Heart left ventricle (tissue), 16 donors: ENCODE measurements at regions not wholly inside any gene's neighbourhood (a gene's known extent, or its start where the extent isn't known, plus 50 kb on each side); places are given as distances from the start of the nearest gene placed in this dataset.

Experiments
- ATAC-seq, 4 donors: fragments of 200-7000 bp; cut with Tn5 transposase; one replicate each; pipeline ENCODE4 v1.9.1; 2020 to 2022; ENCODE audit warnings: moderate library complexity in 4 of 4, mild to moderate bottlenecking in 3 of 4, moderate number of reproducible peaks in 1 of 4
- DNase-seq, 5 donors: peaks; one replicate each; pipeline ENCODE4 v3.0.0-alpha.2; 2020
- H3K27ac ChIP-seq, 12 donors: fragments of 200-600 bp; sonication (generic) in 4 of 12; one replicate each; pipeline versions ENCODE4 v1.5.0 to v1.8.0; 2016 to 2022; ENCODE audit warnings: mild to moderate bottlenecking in 2 of 12
- H3K27me3 ChIP-seq, 9 donors: fragments of 200-600 bp; sonication (generic) in 2 of 9; one replicate each; pipeline versions ENCODE4 v1.5.1 to v1.8.0; 2016 to 2022; ENCODE audit warnings: mild to moderate bottlenecking in 3 of 9
- H3K36me3 ChIP-seq, 9 donors: fragments of 200-600 bp; sonication (generic) in 2 of 9; one replicate each; pipeline versions ENCODE4 v1.5.0 to v1.8.0; 2018 to 2022; ENCODE audit warnings: mild to moderate bottlenecking in 2 of 9
- H3K4me1 ChIP-seq, 12 donors: fragments of 200-600 bp; sonication (generic) in 4 of 12; one replicate each; pipeline versions ENCODE4 v1.5.0 to v1.8.0; 2016 to 2022; ENCODE audit warnings: mild to moderate bottlenecking in 3 of 12
- H3K4me3 ChIP-seq, 12 donors: fragments of 200-600 bp; sonication (generic) in 4 of 12; one replicate each; pipeline versions ENCODE4 v1.5.0 to v1.8.0; 2017 to 2022; ENCODE audit warnings: mild to moderate bottlenecking in 9 of 12, moderate library complexity in 4 of 12
- H3K9me3 ChIP-seq, 12 donors: fragments of 200-600 bp; sonication (generic) in 4 of 12; one replicate each; pipeline versions ENCODE4 v1.5.0 to v1.8.0; 2016 to 2022; ENCODE audit warnings: mild to moderate bottlenecking in 1 of 12
- POLR2A ChIP-seq, 2 donors: fragments of 450-650 bp; IDR thresholded peaks; one replicate each; pipeline ENCODE4 v1.6.1; 2017; ENCODE audit warnings: antibody characterized with exemption in 2 of 2, mild to moderate bottlenecking in 2 of 2, moderate library complexity in 2 of 2
- WGBS, 4 donors: extraction: QIAGEN DNeasy Blood & Tissue Kit in 2 of 4; methylation state at CpG; one replicate each; pipeline versions ENCODE4 v1.1.5 to v1.1.7; 2013 to 2018; 5-methylcytosine and 5-hydroxymethylcytosine counted together
- intact Hi-C, 10 donors: fragments of 100-400 bp; cut with DNase I; formaldehyde crosslinking; loops; one replicate each; pipeline versions ENCODE4 v1.11.1 to v1.14.2; 2022
- TF ChIP-seq, protein P1 (sequence below), 12 donors: fragments of 200-600 bp; sonication (generic) in 4 of 12; IDR thresholded peaks; one replicate each; pipeline versions ENCODE4 v1.5.0 to v1.8.0; 2018 to 2022; ENCODE audit warnings: antibody characterized with exemption in 12 of 12, mild to moderate bottlenecking in 5 of 12
- donor health status: ischemic (EF 13 %, LVEDD 7.1; RV severe dilation, severe dysfunction).
- donor health status: healthy with polysubstance abuse.
- donor health status: DM: no; HTN: yes; CAD: no.
- donor health status: DM: no; HTN: no; CAD: no.
- donor health status: ischemic (EF 25% LVEDD 6.9; RV normal size, moderate dysfunction).
- donor health status: ischemic (EF 25% LVEDD 5.7; RV mildly dilated, moderate dysfunction).
- donor health status: healthy.
- donor health status: DM: yes; HTN: yes; CAD: no.
- donor health status: ischemic (EF 35%, LVEDD 5.7; RV mildly dilated, moderate dysfunction).
- donor health status: nonischemic (EF 11% LVEDD 7.7; RV severe dilation, severe dysfunction).
- donor health status: DM: yes; HTN: yes; CAD: no.
- donor health status: PGD.
- donor health status: ischemic (EF 29% LVEDD 5.4; RV normal size, mild dysfunction).
- donor health status: nonischemic (EF 23%, LVEDD 6.1; RV moderate dilation, normal function).

DNA sequence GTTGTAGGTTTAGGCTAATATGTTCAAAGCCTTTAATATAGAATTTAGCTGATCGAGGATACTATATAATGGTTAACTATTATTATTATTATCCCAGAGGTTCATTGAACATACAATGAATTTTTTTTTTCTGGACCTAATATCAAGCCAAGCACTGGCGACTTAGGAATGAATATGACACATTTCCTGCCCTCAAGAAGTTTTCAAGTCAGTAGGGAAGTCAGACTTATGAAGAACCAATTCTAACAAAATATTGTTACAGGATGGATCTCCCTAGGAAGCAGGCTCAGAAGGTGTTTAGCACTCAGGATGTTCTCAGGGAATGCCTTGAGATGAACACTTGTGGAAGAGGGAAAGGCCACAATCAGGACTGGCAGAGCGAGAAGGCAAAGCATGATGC lies 211.8 kb upstream of the FGGY start:
- Histone ChIP-seq H3K9me3 (peaks cover 0 to 16% (median 0%) of the 10 kb centered on the region in 12 donors), H3K36me3 (no peaks in the 10 kb centered on the region), H3K27ac (peak overlapping the region in 2 of 12 donors; percentile 11 to 39), H3K27me3 (no peaks in the 10 kb centered on the region), H3K4me3 (no peak overlapping the region), H3K4me1 (peaks cover 0 to 19% (median 14%) of the 10 kb centered on the region in 12 donors)
- ATAC-seq (peak in 1 of 4 donors; percentile 25), DNase-seq (no peak)
- WGBS, 4 donors, result 81 to 85% (median 83%) methylated on average over 3 of the region's 3 CpGs
- intact Hi-C loops, result no loop called here
- TF ChIP-seq, protein P1, sequence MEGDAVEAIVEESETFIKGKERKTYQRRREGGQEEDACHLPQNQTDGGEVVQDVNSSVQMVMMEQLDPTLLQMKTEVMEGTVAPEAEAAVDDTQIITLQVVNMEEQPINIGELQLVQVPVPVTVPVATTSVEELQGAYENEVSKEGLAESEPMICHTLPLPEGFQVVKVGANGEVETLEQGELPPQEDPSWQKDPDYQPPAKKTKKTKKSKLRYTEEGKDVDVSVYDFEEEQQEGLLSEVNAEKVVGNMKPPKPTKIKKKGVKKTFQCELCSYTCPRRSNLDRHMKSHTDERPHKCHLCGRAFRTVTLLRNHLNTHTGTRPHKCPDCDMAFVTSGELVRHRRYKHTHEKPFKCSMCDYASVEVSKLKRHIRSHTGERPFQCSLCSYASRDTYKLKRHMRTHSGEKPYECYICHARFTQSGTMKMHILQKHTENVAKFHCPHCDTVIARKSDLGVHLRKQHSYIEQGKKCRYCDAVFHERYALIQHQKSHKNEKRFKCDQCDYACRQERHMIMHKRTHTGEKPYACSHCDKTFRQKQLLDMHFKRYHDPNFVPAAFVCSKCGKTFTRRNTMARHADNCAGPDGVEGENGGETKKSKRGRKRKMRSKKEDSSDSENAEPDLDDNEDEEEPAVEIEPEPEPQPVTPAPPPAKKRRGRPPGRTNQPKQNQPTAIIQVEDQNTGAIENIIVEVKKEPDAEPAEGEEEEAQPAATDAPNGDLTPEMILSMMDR (IDR thresholded peaks at IDR 0.05), result no peak
- no peak for TF ChIP-seq POLR2A (IDR thresholded peaks at IDR 0.05)

DNA sequence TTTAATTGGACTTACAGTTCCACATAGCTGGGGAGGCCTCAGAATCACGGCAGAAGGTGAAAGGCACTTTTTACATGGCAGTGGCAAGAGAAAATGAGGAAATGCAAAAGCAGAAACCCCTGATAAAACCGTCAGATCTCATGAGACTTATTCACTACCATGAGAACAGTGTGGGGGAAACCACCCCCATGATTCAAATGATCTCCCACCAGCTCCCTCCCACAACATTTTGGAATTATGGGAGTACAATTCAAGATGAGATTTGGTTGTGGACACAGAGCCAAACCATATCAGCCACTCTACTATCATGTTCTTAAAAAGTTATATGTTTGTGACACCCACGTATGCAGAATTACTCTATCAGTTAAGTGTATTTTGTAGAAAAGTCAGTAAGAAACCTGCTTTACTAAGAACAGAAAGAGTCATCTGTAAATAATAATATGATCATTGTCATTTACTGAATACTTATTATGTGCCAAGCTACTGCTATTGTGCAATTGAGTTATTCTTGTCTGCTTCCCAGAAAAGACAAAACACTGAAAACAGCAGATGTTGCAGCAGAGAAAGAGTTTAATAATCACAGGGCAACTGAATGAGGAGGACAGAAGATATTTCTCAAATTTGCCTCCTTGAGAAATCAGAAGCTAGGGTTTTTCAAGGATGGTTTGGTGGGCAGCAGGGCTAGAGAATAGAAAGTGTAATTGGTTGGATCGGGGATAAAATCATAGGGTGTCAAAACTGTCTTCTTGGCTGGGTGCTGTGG lies 207.7 kb upstream of the FGGY start:
- Histone ChIP-seq H3K36me3 (no peaks in the 10 kb centered on the region), H3K27ac (no peak overlapping the region), H3K27me3 (no peaks in the 10 kb centered on the region), H3K4me3 (no peak overlapping the region), H3K4me1 (peaks cover 0 to 7% (median 5%) of the 10 kb centered on the region in 12 donors), H3K9me3 (peaks cover 0 to 16% (median 0%) of the 10 kb centered on the region in 12 donors)
- DNase-seq (no peak), ATAC-seq (no peak)
- WGBS, 4 donors, result 89 to 95% (median 91%) methylated on average over 4 of the region's 4 CpGs
- TF ChIP-seq, protein P1 (IDR thresholded peaks at IDR 0.05), result no peak
- no peak for TF ChIP-seq POLR2A (IDR thresholded peaks at IDR 0.05)
- intact Hi-C loops, result no loop called here

DNA sequence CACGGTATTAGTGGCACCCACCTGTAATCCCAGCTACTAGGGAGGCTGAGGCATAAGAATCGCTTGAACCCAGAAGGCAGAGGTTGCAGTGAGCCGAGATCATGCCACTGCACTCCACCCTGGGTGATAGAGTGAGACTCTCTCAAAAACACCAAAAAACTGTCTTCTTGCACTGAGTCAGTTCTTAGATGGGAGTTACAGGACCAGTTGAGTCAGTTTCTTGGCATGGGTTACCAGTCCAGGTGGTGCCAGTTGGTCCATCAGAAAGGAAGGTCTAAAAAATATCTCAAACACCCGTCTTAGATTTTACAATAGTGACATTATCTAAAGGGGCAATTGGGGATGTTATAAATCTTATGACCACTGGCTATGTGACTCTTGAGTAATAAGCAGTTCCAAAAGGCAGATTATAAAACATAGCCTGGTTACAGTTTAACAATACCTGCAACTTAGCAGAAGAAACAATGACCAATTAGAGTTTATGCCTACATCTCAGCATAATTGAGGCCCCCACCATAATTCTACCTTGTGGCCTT lies 206.9 kb upstream of the FGGY start:
- Histone ChIP-seq H3K4me1 (no peaks in the 10 kb centered on the region), H3K9me3 (peaks cover 0 to 16% (median 0%) of the 10 kb centered on the region in 12 donors), H3K27ac (no peak overlapping the region), H3K27me3 (no peaks in the 10 kb centered on the region), H3K4me3 (no peak overlapping the region), H3K36me3 (no peaks in the 10 kb centered on the region)
- TF ChIP-seq, protein P1 (IDR thresholded peaks at IDR 0.05), result no peak
- no peak for TF ChIP-seq POLR2A (IDR thresholded peaks at IDR 0.05)
- DNase-seq (no peak), ATAC-seq (no peak)
- intact Hi-C loops, result no loop called here
- WGBS, 4 donors, result 88 to 93% (median 90%) methylated on average over 4 of the region's 4 CpGs

DNA sequence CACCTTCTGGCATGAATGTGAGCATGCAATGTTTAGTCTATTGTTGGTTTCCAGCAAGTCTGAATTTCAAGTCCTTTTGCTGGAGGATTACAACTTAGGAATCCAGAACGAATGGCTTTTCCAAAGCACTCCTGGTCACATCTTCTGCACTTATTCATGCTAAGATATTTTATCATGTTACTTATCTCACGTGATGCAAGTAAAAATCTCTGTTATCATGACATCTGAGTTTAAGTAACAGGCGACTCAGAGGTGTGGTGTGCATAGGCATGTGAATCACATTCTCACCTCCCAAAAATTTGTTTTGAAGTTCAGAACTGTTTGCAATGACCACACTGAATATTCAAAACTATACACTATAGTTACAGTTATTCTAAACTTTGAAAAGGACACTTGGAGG lies 204.8 kb upstream of the FGGY start:
- WGBS, 4 donors, result 88 to 94% (median 92%) methylated on average over 3 of the region's 3 CpGs
- no peaks in the 10 kb centered on the region for H3K27me3 ChIP-seq
- intact Hi-C loops, result no loop called here

More for the DNA sequence above, 204.8 kb upstream of the FGGY start:
- TF ChIP-seq, protein P1 (IDR thresholded peaks at IDR 0.05), result no peak
- TF ChIP-seq POLR2A (IDR thresholded peaks at IDR 0.05), result no peak
- DNase-seq (no peak), ATAC-seq (no peak)
- Histone ChIP-seq H3K27ac (no peak overlapping the region), H3K9me3 (peaks cover 0 to 16% (median 0%) of the 10 kb centered on the region in 12 donors), H3K36me3 (no peaks in the 10 kb centered on the region), H3K4me3 (no peak overlapping the region), H3K4me1 (peaks cover 0 to 16% (median 4%) of the 10 kb centered on the region in 12 donors)
